Stimulated activated CD8-positive, alpha-beta memory T cell treated with anti-CD3 and anti-CD28 coated beads, Interleukin-12 subunit alpha, Interleukin-12 subunit beta, amount 100 ng/mL, for 1 hour (primary cell): ENCODE measurements at regions not wholly inside any gene's neighbourhood (a gene's known extent, or its start where the extent isn't known, plus 50 kb on each side); places are given as distances from the start of the nearest gene placed in this dataset.
"Not testable (repeated sequence)": the region's sequence is repeated elsewhere in the genome, so short reads cannot be mapped to it uniquely, and the experiment has no call there.

Experiments used
- DNase-seq: peaks from one replicate; pipeline ENCODE4 v3.0.0-alpha.2; 2020; ENCODE audit warnings: low read depth

GRCh38 chr10:6729071-6729774 lies 149.1 kb upstream of the PRKCQ start:
- DNase-seq: no peak

GRCh38 chr10:6726924-6727323 lies 146.8 kb upstream of the PRKCQ start:
- no peak for DNase-seq

- DNase-seq: no peak
Observed at GRCh38 chr10:6722616-6723004, 142.5 kb upstream of the PRKCQ start.

- no peak for DNase-seq
Observed at GRCh38 chr10:6721964-6722615, 142.0 kb upstream of the PRKCQ start.

- DNase-seq: no peak
Observed at GRCh38 chr10:6721480-6721879, 141.4 kb upstream of the PRKCQ start.

- DNase-seq: no peak
Observed at GRCh38 chr10:6719561-6719960, 139.5 kb upstream of the PRKCQ start.

GRCh38 chr10:6718550-6718949 lies 138.5 kb upstream of the PRKCQ start:
- DNase-seq: no peak

- no peak for DNase-seq
Observed at GRCh38 chr10:6716516-6716915, 136.4 kb upstream of the PRKCQ start.

GRCh38 chr10:6713716-6714115 lies 133.6 kb upstream of the PRKCQ start:
- DNase-seq: no peak

GRCh38 chr10:6713120-6713519 lies 133.0 kb upstream of the PRKCQ start:
- no peak for DNase-seq

GRCh38 chr10:6711881-6712280 lies 131.8 kb upstream of the PRKCQ start:
- DNase-seq: no peak

GRCh38 chr10:6711408-6711841 lies 131.3 kb upstream of the PRKCQ start:
- no peak for DNase-seq

GRCh38 chr10:6707352-6707751 lies 127.3 kb upstream of the PRKCQ start:
- no peak for DNase-seq

GRCh38 chr10:6706725-6707124 lies 126.6 kb upstream of the PRKCQ start:
- no peak for DNase-seq

GRCh38 chr10:6704896-6705295 lies 124.8 kb upstream of the PRKCQ start:
- DNase-seq: no peak

- DNase-seq: not testable (repeated sequence)
Observed at GRCh38 chr10:6702833-6703232, 122.8 kb upstream of the PRKCQ start.

- no peak for DNase-seq
Observed at GRCh38 chr10:6702030-6702429, 122.0 kb upstream of the PRKCQ start.

- no peak for DNase-seq
Observed at GRCh38 chr10:6701289-6701688, 121.2 kb upstream of the PRKCQ start.

GRCh38 chr10:6700066-6700465 lies 120.0 kb upstream of the PRKCQ start:
- no peak for DNase-seq

GRCh38 chr10:6699336-6699735 lies 119.3 kb upstream of the PRKCQ start:
- no peak for DNase-seq

GRCh38 chr10:6695519-6695918 lies 115.4 kb upstream of the PRKCQ start:
- DNase-seq: no peak

GRCh38 chr10:6694447-6695140 lies 114.5 kb upstream of the PRKCQ start:
- no peak for DNase-seq

- no peak for DNase-seq
Observed at GRCh38 chr10:6692856-6693255, 112.8 kb upstream of the PRKCQ start.
